ENCODE measurements at regions not wholly inside any gene's neighbourhood (a gene's known extent, or its start where the extent isn't known, plus 50 kb on each side); places are given as distances from the start of the nearest gene placed in this dataset.

DNA sequence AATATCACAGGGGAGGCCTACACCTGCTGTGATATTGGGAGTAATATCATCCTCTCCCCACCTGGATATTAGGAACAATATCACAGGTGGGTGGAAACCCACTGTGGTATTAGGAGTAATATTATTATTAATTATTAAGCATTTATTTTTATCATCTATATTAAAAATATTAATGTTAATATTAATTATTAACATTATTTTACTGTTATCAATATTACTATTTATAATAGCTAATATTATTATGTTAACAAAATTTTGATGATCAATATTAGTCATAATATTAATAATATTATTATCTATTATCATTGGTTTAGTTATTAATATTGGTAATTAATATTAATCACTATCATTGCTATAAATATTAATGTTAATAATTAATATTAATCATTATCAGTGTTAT, 161.1 kb upstream of the API5 start:
- TF ChIP-seq, protein P1, sequence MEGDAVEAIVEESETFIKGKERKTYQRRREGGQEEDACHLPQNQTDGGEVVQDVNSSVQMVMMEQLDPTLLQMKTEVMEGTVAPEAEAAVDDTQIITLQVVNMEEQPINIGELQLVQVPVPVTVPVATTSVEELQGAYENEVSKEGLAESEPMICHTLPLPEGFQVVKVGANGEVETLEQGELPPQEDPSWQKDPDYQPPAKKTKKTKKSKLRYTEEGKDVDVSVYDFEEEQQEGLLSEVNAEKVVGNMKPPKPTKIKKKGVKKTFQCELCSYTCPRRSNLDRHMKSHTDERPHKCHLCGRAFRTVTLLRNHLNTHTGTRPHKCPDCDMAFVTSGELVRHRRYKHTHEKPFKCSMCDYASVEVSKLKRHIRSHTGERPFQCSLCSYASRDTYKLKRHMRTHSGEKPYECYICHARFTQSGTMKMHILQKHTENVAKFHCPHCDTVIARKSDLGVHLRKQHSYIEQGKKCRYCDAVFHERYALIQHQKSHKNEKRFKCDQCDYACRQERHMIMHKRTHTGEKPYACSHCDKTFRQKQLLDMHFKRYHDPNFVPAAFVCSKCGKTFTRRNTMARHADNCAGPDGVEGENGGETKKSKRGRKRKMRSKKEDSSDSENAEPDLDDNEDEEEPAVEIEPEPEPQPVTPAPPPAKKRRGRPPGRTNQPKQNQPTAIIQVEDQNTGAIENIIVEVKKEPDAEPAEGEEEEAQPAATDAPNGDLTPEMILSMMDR (IDR thresholded peaks at IDR 0.05): no peak
- TF ChIP-seq POLR2A (IDR thresholded peaks at IDR 0.05): no peak

All from esophagus squamous epithelium (tissue), 4 donors.